CD14-positive monocyte (primary cell): ENCODE measurements at regions not wholly inside any gene's neighbourhood (a gene's known extent, or its start where the extent isn't known, plus 50 kb on each side); places are given as distances from the start of the nearest gene placed in this dataset.

ENCODE experiments used
- DNase-seq, 3 donors: peaks; one replicate each; pipeline ENCODE4 v3.0.0-alpha.2; 2011 to 2022
- H2AFZ ChIP-seq: 2 replicates; pipeline ENCODE4 v1.6.0; 2012; ENCODE audit warnings: mild to moderate bottlenecking, low read depth, low read length, inconsistent platforms; ENCODE audit not compliant: insufficient read depth, poor library complexity, severe bottlenecking
- H3K27ac ChIP-seq, 2 donors: 1 replicate in 1 of 2; 2 replicates in 1 of 2; pipeline ENCODE4 v1.5.1; 2012 to 2013; ENCODE audit warnings: low read length in 2 of 2, control low read depth in 1 of 2, inconsistent platforms in 1 of 2, low read depth in 1 of 2, mild to moderate bottlenecking in 1 of 2
- H3K27me3 ChIP-seq, 2 donors: one replicate each; pipeline versions ENCODE4 v1.6.0 to v1.6.1; 2011 to 2013; ENCODE audit warnings: low read length in 2 of 2; ENCODE audit not compliant: control insufficient read depth in 2 of 2, insufficient read depth in 2 of 2
- H3K36me3 ChIP-seq, 2 donors: replicated peaks in 1 of 2; 1 replicate in 1 of 2; 2 replicates in 1 of 2; pipeline versions ENCODE4 v1.5.1 to v1.6.1; 2012 to 2013; ENCODE audit warnings: low read length in 2 of 2, control low read depth in 1 of 2, inconsistent platforms in 1 of 2, mild to moderate bottlenecking in 1 of 2; ENCODE audit not compliant: insufficient read depth in 2 of 2, control insufficient read depth in 1 of 2
- H3K4me1 ChIP-seq, 2 donors: 1 replicate in 1 of 2; 2 replicates in 1 of 2; pipeline versions ENCODE4 v1.5.1 to v1.6.1; 2012 to 2013; ENCODE audit warnings: low read length in 2 of 2, control low read depth in 1 of 2, inconsistent platforms in 1 of 2, mild to moderate bottlenecking in 1 of 2, moderate library complexity in 1 of 2; ENCODE audit not compliant: insufficient read depth in 2 of 2, control insufficient read depth in 1 of 2
- H3K4me2 ChIP-seq: replicated peaks from 2 replicates; pipeline ENCODE3; 2012; ENCODE audit warnings: low read length, moderate library complexity, mild to moderate bottlenecking; ENCODE audit not compliant: poor library complexity, severe bottlenecking; ENCODE audit errors: extremely low read depth
- H3K4me3 ChIP-seq, 3 experiments: fragments of 200-600 bp in 1 of 3; sonication (generic) in 1 of 3; replicated peaks in 1 of 3; 1 replicate in 2 of 3; 2 replicates in 1 of 3; pipeline ENCODE4 v1.5.1; 2011 to 2013; ENCODE audit warnings: low read length in 3 of 3, mild to moderate bottlenecking in 3 of 3, control low read depth in 2 of 3, low read depth in 2 of 3, inconsistent platforms in 1 of 3, moderate library complexity in 1 of 3
- H3K79me2 ChIP-seq: 2 replicates; pipeline ENCODE4 v1.6.0; 2012; ENCODE audit warnings: mild to moderate bottlenecking, control low read depth, inconsistent platforms, low read length, moderate library complexity; ENCODE audit not compliant: insufficient read depth
- H3K9ac ChIP-seq: 2 replicates; pipeline ENCODE4 v1.6.0; 2017; ENCODE audit warnings: low read length, mild to moderate bottlenecking; ENCODE audit not compliant: insufficient read depth, poor library complexity, severe bottlenecking
- H3K9me3 ChIP-seq, 2 donors: replicated peaks in 1 of 2; 1 replicate in 1 of 2; 2 replicates in 1 of 2; pipeline versions ENCODE4 v1.5.1 to v1.6.1; 2012 to 2013; ENCODE audit warnings: low read length in 2 of 2, control low read depth in 1 of 2; ENCODE audit not compliant: control insufficient read depth in 1 of 2, insufficient read depth in 1 of 2
- H4K20me1 ChIP-seq: 2 replicates; pipeline ENCODE4 v1.6.0; 2012; ENCODE audit warnings: mild to moderate bottlenecking, low read length, control low read depth, moderate library complexity; ENCODE audit not compliant: insufficient read depth
- H3K27ac Mint-ChIP-seq, 7 donors: one replicate each; pipeline ENCODE4 v1.8.0; 2020; ENCODE audit warnings: mild to moderate bottlenecking in 7 of 7, mixed read lengths in 7 of 7, moderate library complexity in 6 of 7, inconsistent platforms in 2 of 7
- H3K27me3 Mint-ChIP-seq, 3 donors: one replicate each; pipeline ENCODE4 v1.8.0; 2021 to 2022; ENCODE audit warnings: low read depth in 3 of 3, mild to moderate bottlenecking in 3 of 3, mixed read lengths in 3 of 3, moderate library complexity in 3 of 3, inconsistent platforms in 1 of 3
- H3K36me3 Mint-ChIP-seq, 2 donors: one replicate each; pipeline ENCODE4 v1.8.0; 2020; ENCODE audit warnings: mixed read lengths in 2 of 2, inconsistent platforms in 1 of 2, mild to moderate bottlenecking in 1 of 2
- H3K4me1 Mint-ChIP-seq: one replicate; pipeline ENCODE4 v1.8.0; 2020; ENCODE audit warnings: mild to moderate bottlenecking, mixed read lengths
- H3K4me3 Mint-ChIP-seq, 2 donors: one replicate each; pipeline ENCODE4 v1.8.0; 2020; ENCODE audit warnings: mild to moderate bottlenecking in 2 of 2, mixed read lengths in 2 of 2, moderate library complexity in 1 of 2
- H3K9me3 Mint-ChIP-seq, 7 donors: one replicate each; pipeline ENCODE4 v1.8.0; 2020 to 2022; ENCODE audit warnings: mixed read lengths in 7 of 7, mild to moderate bottlenecking in 6 of 7, moderate library complexity in 6 of 7, inconsistent platforms in 2 of 7
- CTCF ChIP-seq: fragments of 200-600 bp; IDR thresholded peaks from one replicate; pipeline ENCODE4 v1.8.0; 2022; ENCODE audit warnings: antibody characterized with exemption, mild to moderate bottlenecking
- WGBS: methylation state at CpG from one replicate; pipeline ENCODE4 v1.1.5; 2013; ENCODE audit warnings: missing lambda C conversion rate; ENCODE audit not compliant: insufficient coverage; 5-methylcytosine and 5-hydroxymethylcytosine counted together
- intact Hi-C, 2 donors: fragments of 100-400 bp; cut with micrococcal nuclease; formaldehyde crosslinking; loops; one replicate each; pipeline versions ENCODE4 v1.15.0 to v1.15.1; 2023

GRCh38 chr11:30110691-30111090, 93.9 kb upstream of the KCNA4 start:
- Mint-ChIP-seq H3K9me3 (peaks cover 0 to 4% (median 2%) of the 10 kb centered on the region in 7 donors), H3K27ac (no peak overlapping the region), H3K36me3 (no peaks in the 10 kb centered on the region), H3K27me3 (no peaks in the 10 kb centered on the region), H3K4me1 (no peaks in the 10 kb centered on the region), H3K4me3 (no peak overlapping the region)
- Histone ChIP-seq H3K27me3 (no peaks in the 10 kb centered on the region), H3K4me2 (no peak overlapping the region), H3K27ac (no peak overlapping the region), H4K20me1 (no peaks in the 10 kb centered on the region), H3K4me3 (no peak overlapping the region), H3K79me2 (no peaks in the 10 kb centered on the region), H3K4me1 (no peaks in the 10 kb centered on the region), H2AFZ (no peak overlapping the region), H3K36me3 (no peaks in the 10 kb centered on the region), H3K9me3 (no peaks in the 10 kb centered on the region), H3K9ac (no peak overlapping the region)
- intact Hi-C loops: no loop called here
- no peak for DNase-seq
- WGBS: 75% methylated on average over 2 of the region's 3 CpGs
- TF ChIP-seq CTCF: no peak

- Mint-ChIP-seq H3K27ac (no peak overlapping the region), H3K4me1 (no peaks in the 10 kb centered on the region), H3K4me3 (no peak overlapping the region), H3K9me3 (peaks cover 0 to 2% (median 0%) of the 10 kb centered on the region in 7 donors), H3K27me3 (no peaks in the 10 kb centered on the region), H3K36me3 (no peaks in the 10 kb centered on the region)
- no peak for DNase-seq
- Histone ChIP-seq H3K9me3 (no peaks in the 10 kb centered on the region), H3K4me2 (no peak overlapping the region), H4K20me1 (no peaks in the 10 kb centered on the region), H3K9ac (no peak overlapping the region), H2AFZ (no peak overlapping the region), H3K27me3 (no peaks in the 10 kb centered on the region), H3K4me3 (no peak overlapping the region), H3K4me1 (no peaks in the 10 kb centered on the region), H3K27ac (no peak overlapping the region), H3K79me2 (no peaks in the 10 kb centered on the region), H3K36me3 (no peaks in the 10 kb centered on the region)
- WGBS: no CpG with 5 or more reads among the region's 1 CpG
- TF ChIP-seq CTCF: no peak
- intact Hi-C loops: no loop called here
Observed at GRCh38 chr11:30111786-30112185, 95.0 kb upstream of the KCNA4 start.
